NCI-H2227 (cell line): ENCODE measurements at regions not wholly inside any gene's neighbourhood (a gene's known extent, or its start where the extent isn't known, plus 50 kb on each side); places are given as distances from the start of the nearest gene placed in this dataset.

Experiments used
- DNase-seq: peaks from one replicate; lab custom pipeline; 2025; ENCODE audit not compliant: unreplicated experiment; lab: John Stamatoyannopoulos, UW

GRCh38 chr2:217060516-217060915, 200.7 kb upstream of the TNP1 start:
- no peak for DNase-seq

DNA sequence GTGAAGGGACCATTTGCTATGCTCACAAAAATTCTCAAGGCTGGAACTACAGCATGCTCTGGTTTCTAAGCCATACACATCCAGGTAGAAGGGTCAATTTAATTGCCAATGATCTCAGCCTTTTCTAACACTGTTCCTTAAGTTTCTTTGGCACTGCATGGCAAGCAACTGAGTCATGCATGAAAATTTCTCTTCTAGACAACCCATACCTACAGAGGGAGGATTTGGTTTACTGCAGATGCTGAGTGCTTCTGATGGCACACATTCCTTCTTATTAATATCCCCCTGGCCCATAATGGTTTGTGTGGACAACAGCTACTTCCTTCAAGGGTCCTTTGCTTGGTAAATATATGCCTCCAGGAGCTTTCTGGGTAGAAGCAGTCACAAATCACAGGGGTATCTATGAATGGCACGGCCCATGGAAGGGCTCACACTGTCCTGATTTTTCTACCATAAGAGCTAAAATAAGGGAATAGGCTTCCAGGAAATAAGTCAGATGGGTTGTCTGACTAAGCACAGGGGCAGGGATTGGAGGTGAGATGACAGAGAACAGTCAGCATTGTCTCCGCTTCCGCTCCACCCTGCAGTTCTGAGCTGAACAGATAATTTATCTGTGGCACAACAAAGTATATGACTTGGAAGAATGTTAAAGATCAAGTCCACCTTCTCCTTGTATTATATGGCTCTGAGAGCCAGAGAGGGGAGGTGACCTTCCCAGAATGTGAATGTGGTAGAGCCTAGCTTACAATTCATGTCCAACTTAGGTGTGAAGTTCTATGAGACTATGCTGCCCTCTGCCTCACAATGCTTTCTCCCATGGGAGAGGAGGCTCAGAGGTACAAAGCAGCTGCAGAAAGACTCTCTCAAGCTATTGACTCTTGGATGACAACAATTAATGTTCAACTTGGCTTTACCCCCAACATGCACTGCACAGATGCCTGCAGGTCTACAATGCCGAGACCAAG, 199.2 kb upstream of the TNP1 start:
- DNase-seq = no peak

DNA sequence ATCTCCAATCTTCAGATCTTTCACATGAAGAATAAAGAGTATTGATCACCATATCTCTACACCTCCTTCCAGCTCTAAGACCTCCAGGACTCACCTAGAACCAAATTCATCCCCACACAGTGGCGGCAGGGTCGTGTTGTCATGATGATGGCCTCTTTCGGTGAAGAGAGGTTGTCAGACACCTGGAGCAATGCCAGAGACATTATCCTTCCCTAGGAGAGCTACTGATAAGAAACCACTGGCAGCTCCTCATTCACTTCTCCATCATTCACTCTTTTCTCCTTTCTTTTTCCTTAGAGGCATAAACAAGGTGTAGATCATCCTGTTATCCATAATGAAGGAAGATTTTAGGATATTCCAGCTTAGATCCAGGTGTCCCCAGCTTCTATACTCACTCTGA, 197.9 kb upstream of the TNP1 start:
- DNase-seq = no peak

DNA sequence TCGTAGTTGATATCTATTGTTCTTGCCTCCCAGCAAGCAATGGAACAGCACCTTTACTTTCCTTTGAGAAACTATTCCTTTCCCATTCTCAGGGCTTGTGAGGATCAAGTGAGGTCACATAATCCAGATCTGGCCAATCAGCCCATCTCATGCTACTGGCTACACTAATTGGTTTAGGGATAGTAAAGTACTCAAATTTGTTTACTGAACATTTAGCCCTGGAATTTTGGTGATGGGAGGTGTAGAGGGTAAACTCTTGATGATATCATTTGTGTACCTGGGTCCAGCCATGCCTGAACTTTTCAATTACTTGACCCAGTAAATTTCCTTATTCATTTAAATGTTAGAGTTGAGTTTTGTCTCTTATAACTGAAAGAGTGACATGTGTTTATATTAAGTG, 195.8 kb upstream of the TNP1 start:
- no peak for DNase-seq

- DNase-seq = peak; percentile 70
Measured at GRCh38 chr2:217054791-217055190, 194.9 kb upstream of the TNP1 start.

GRCh38 chr2:217052856-217053577, 193.2 kb upstream of the TNP1 start:
- DNase-seq = no peak

- no peak for DNase-seq
Measured at GRCh38 chr2:217051416-217051815, 191.6 kb upstream of the TNP1 start.

DNA sequence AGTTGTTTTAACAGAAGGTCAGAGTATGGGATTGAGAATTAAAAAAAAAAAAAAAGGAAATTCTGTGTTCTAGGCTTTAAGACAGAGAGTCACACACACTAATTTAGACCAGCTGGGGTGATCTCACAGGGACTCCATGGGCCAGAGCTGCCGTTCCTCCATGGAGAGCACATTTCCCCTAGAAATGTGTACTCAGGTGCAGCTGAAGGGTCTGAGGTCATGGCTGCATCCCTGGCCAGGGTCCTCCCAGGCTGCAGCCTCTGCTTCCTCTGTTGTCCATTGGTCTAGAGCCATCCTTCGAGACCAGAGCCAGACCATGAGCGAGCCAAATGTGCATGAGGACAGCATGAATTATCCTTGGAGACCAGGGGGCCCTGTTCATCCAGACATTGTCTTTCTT, 190.1 kb upstream of the TNP1 start:
- DNase-seq = no peak

DNA sequence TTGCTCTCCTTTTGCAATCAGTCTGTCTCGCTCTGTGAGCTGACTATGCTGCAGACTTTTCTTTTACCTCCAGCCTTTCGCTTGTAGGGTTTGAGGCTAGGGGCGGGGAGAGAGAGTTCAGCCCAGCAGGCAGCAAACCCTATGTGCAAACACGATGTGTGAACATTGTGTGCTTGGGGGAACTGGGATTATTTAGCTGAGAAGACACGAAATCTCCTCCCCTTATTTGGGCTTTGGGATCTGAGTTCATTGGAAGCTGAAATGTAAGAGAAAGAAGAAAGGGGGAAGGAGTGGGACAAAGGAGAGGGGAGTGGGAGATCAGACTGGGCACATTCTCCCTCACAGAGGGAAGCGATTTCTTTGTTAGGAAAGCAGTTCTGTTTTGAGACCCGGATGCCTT, 189.6 kb upstream of the TNP1 start:
- no peak for DNase-seq

DNA sequence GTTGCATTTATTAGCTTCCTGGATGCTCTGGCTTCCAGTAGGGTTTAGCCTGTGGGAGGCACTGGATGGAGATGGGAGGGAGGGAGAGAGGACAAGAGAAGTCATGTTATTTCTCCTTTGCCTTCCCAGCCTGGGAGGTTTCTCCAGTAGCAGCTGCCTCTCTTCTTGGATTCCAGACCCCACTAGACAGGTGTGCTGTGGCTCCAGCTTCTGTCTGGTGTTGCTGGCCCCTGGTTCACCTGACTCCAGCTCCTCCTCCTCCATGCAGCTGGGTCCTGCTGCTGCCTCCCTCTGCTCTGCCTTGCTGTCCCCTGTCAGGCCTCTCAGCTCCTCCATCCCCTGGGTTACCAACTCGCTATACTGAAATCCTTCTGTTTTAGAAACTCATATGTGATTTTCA, 188.9 kb upstream of the TNP1 start:
- DNase-seq = no peak

- DNase-seq = no peak
Measured at GRCh38 chr2:217047631-217048030, 187.8 kb upstream of the TNP1 start.

- no peak for DNase-seq
Measured at GRCh38 chr2:217047209-217047608, 187.3 kb upstream of the TNP1 start.

DNA sequence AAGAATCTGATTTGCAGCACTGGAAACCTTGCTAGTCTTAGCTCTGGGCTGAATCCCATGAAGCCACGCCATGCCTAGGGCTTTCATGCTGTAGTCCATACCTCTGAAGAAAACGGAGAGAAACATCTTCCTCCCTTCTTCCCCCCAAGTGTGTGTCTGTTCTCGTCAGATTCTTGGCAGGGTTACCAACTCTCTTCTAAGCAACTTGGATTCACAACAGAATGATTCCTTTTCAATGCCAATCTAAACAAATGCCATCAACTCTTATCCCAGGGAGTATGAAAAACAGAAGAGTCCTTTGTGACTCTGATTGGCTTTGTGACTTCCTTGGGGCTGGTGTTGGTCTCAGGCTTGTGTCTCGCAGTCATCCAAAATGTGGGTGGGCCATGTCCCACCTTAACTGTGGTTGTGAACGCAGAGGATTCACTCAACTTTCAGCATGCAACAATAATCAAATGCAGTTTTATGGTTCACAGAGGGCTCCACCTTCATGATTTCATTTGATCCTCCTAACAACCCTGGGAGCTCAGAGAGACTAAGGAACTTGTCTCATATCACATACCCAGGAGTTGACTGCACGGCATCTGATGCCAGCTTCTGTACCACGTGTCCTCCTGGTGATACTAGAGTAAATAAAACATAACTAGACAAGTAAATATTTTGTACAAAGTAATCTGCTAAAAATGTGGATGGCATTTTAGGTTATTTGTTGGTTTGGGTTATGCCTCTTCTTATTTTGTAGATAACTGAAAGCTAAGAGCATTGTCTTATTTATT, 186.0 kb upstream of the TNP1 start:
- DNase-seq = no peak

GRCh38 chr2:217040099-217040498, 180.2 kb upstream of the TNP1 start:
- DNase-seq = no peak

DNA sequence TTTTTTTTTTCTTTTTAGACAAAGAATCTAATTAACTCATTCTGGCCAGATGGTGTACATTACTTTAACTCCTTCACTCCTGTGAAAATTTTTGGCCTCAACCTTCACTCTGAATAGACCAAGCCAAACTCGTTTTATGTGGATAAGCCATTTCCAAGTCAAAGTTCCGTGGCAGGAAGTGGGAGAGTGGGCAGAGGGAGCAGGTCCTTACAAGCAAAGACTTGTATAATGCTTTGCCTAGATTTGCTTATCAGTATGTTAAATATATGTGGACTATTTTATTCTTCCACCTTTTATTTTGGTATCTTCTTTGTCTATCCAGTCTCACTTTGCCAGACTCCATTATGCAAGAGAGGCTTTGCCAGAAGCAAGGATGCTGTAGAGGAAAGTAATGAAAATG, 178.1 kb upstream of the TNP1 start:
- DNase-seq = no peak

DNA sequence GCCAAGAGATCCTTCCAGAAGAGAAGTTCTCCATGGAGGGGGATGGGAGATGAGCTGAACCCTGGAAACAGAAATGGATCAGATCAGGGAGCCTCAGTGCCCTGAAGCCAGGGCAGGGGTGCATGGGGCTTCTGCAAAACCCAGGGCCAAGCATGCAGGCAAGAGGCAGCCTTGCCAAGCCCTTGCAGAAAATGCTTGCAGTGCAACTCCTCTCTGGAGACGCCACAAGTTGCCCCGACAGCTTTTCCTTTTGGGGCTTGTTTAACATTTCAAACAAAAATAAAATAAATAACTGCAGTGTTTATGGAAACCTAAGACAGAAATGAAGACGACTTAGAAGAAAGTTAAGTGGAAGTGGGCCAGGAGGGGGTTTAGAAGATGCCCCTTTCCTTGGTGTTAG, 177.5 kb upstream of the TNP1 start:
- DNase-seq = no peak

DNA sequence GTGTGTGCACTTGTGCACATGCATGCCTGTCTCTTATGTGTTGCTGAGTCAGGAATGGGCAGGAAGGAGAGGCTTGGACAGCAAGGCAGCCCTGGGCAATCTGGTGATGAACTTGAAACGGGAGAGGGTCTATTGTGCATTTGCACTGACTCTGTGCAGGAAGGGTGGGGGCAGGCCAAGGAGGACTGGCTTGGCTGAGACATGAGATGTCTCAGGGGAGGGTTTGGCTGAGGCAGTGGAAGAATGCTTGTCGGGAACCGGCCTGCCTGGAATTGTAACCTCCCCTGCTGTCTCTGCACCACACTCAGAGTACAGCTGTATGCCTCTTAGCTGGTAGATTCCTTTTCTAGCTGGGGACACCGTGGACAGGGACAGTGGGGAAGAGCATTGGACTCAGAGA, 176.1 kb upstream of the TNP1 start:
- no peak for DNase-seq

GRCh38 chr2:217033186-217033585, 173.3 kb upstream of the TNP1 start:
- DNase-seq = no peak

- DNase-seq = no peak
Measured at GRCh38 chr2:217031445-217031844, 171.6 kb upstream of the TNP1 start.

DNA sequence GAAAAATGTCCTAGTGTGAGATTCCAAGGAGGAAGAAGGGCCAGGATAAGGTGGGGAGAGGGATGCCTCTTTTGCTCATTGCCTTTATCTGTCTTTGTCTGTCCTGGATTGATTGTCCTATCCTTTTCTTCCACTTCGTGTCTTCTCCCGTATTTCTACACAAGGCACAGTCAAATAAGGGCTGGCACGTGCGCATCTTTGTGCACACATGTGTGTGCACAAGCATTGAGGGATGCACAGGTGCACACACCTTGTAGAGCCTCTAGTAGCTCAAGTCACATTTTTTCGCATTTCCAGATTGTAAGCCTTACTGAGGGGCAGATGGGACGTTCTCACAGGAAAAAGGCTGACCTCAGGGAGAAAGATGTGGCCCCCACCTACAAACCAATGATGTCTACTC, 170.2 kb upstream of the TNP1 start:
- DNase-seq = no peak

DNA sequence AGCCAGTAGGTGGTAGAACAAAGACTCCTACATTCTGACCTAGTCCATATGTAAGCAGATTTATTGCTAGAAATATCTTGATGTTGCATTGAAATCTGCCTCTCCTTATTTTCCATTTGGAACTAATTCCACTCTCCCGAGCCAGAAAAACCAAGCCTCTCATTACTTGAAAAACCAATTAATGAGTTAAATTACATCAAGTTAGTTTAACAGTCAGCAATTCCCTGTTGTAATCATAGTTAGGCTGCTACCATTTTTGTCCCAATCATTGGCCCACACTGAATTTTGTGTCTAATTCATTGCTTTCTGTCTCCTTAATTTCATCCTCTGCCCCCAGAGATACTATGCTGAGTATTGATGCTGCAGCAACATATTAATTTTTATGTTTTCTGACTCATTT, 168.3 kb upstream of the TNP1 start:
- DNase-seq = no peak

GRCh38 chr2:217027414-217027813, 167.6 kb upstream of the TNP1 start:
- no peak for DNase-seq
